OCI-LY7 (cell line): ENCODE measurements at regions not wholly inside any gene's neighbourhood (a gene's known extent, or its start where the extent isn't known, plus 50 kb on each side); places are given as distances from the start of the nearest gene placed in this dataset.

Source experiments
- CTCF ChIP-seq: fragments of 200-600 bp; sonication (generic); conservative IDR thresholded peaks from 2 replicates; pipeline ENCODE4 v1.5.1; 2014; ENCODE audit warnings: mild to moderate bottlenecking, antibody characterized with exemption, low read length, moderate library complexity, mixed read lengths
- EZH2phosphoT487 ChIP-seq: fragments of 200-600 bp; sonication (generic); IDR thresholded peaks from 2 replicates; pipeline ENCODE4 v1.6.1; 2018; ENCODE audit warnings: low read depth, borderline replicate concordance, mild to moderate bottlenecking, mixed run types, antibody characterized with exemption, low read length, moderate library complexity, mixed read lengths

GRCh38 chr21:27352885-27353284, 386.0 kb upstream of the ADAMTS5 start:
- TF ChIP-seq CTCF = no peak
- TF ChIP-seq EZH2phosphoT487 = no peak
